ENCODE measurements at regions not wholly inside any gene's neighbourhood (a gene's known extent, or its start where the extent isn't known, plus 50 kb on each side); places are given as distances from the start of the nearest gene placed in this dataset.

DNA sequence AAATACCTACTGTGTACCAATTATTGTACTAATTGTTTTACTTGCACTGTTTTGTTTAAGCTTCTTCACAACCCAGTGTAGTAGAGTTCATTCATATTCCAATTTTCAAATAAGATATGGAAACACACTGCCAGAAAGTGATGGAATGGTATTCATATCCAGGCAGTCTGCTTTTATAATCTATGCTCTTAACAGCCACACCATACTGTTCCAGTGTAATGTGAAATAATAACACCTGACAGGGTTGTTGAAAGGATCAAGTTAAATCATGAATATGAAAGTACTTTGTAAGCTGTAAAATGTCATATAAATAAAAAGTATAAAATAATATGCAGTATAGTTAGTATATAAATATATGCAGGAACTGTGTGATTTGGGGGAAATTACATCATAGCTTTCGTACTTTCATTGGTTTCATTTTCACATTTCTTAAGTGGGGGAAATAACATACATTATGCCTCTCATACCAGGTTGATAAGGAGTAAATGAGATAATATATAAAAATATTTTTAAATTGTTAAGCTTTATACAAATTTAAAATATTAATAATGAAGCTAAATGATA is 230.8 kb downstream of the TANC2 start:
- H3K4me3 Mint-ChIP-seq: no peak overlapping the region
- no peaks in the 10 kb centered on the region for H3K79me2 ChIP-seq (replicated peaks; ENCODE audit: insufficient read depth)
- no peaks in the 10 kb centered on the region for H4K20me1 ChIP-seq (replicated peaks; ENCODE audit: insufficient read depth)
- no peak overlapping the region for H3K4me2 ChIP-seq
- no peaks in the 10 kb centered on the region for H3K9me3 Mint-ChIP-seq
- no peaks in the 10 kb centered on the region for H3K4me1 Mint-ChIP-seq
- ATAC-seq: no peak
- H2AFZ ChIP-seq: no peak overlapping the region
- no peak overlapping the region for H3K27ac Mint-ChIP-seq
- TF ChIP-seq ZNF331 (CRISPR knock-in tag; IDR thresholded peaks at IDR 0.05; ENCODE audit: low read depth): no peak
- no peak for TF ChIP-seq EZH2 (IDR thresholded peaks at IDR 0.05; ENCODE audit: low read depth, unreplicated experiment)
- TF ChIP-seq, protein P1, sequence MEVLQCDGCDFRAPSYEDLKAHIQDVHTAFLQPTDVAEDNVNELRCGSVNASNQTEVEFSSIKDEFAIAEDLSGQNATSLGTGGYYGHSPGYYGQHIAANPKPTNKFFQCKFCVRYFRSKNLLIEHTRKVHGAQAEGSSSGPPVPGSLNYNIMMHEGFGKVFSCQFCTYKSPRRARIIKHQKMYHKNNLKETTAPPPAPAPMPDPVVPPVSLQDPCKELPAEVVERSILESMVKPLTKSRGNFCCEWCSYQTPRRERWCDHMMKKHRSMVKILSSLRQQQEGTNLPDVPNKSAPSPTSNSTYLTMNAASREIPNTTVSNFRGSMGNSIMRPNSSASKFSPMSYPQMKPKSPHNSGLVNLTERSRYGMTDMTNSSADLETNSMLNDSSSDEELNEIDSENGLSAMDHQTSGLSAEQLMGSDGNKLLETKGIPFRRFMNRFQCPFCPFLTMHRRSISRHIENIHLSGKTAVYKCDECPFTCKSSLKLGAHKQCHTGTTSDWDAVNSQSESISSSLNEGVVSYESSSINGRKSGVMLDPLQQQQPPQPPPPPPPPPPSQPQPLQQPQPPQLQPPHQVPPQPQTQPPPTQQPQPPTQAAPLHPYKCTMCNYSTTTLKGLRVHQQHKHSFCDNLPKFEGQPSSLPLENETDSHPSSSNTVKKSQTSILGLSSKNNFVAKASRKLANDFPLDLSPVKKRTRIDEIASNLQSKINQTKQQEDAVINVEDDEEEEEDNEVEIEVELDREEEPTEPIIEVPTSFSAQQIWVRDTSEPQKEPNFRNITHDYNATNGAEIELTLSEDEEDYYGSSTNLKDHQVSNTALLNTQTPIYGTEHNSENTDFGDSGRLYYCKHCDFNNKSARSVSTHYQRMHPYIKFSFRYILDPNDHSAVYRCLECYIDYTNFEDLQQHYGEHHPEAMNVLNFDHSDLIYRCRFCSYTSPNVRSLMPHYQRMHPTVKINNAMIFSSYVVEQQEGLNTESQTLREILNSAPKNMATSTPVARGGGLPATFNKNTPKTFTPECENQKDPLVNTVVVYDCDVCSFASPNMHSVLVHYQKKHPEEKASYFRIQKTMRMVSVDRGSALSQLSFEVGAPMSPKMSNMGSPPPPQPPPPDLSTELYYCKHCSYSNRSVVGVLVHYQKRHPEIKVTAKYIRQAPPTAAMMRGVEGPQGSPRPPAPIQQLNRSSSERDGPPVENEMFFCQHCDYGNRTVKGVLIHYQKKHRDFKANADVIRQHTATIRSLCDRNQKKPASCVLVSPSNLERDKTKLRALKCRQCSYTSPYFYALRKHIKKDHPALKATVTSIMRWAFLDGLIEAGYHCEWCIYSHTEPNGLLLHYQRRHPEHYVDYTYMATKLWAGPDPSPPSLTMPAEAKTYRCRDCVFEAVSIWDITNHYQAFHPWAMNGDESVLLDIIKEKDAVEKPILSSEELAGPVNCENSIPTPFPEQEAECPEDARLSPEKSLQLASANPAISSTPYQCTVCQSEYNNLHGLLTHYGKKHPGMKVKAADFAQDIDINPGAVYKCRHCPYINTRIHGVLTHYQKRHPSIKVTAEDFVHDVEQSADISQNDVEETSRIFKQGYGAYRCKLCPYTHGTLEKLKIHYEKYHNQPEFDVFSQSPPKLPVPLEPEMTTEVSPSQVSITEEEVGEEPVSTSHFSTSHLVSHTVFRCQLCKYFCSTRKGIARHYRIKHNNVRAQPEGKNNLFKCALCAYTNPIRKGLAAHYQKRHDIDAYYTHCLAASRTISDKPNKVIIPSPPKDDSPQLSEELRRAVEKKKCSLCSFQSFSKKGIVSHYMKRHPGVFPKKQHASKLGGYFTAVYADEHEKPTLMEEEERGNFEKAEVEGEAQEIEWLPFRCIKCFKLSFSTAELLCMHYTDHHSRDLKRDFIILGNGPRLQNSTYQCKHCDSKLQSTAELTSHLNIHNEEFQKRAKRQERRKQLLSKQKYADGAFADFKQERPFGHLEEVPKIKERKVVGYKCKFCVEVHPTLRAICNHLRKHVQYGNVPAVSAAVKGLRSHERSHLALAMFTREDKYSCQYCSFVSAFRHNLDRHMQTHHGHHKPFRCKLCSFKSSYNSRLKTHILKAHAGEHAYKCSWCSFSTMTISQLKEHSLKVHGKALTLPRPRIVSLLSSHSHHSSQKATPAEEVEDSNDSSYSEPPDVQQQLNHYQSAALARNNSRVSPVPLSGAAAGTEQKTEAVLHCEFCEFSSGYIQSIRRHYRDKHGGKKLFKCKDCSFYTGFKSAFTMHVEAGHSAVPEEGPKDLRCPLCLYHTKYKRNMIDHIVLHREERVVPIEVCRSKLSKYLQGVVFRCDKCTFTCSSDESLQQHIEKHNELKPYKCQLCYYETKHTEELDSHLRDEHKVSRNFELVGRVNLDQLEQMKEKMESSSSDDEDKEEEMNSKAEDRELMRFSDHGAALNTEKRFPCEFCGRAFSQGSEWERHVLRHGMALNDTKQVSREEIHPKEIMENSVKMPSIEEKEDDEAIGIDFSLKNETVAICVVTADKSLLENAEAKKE (CRISPR knock-in tag; IDR thresholded peaks at IDR 0.05): no peak
- TF ChIP-seq EZH2phosphoT487 (IDR thresholded peaks at IDR 0.05; ENCODE audit: unreplicated experiment): no peak
- TF ChIP-seq, protein P2, sequence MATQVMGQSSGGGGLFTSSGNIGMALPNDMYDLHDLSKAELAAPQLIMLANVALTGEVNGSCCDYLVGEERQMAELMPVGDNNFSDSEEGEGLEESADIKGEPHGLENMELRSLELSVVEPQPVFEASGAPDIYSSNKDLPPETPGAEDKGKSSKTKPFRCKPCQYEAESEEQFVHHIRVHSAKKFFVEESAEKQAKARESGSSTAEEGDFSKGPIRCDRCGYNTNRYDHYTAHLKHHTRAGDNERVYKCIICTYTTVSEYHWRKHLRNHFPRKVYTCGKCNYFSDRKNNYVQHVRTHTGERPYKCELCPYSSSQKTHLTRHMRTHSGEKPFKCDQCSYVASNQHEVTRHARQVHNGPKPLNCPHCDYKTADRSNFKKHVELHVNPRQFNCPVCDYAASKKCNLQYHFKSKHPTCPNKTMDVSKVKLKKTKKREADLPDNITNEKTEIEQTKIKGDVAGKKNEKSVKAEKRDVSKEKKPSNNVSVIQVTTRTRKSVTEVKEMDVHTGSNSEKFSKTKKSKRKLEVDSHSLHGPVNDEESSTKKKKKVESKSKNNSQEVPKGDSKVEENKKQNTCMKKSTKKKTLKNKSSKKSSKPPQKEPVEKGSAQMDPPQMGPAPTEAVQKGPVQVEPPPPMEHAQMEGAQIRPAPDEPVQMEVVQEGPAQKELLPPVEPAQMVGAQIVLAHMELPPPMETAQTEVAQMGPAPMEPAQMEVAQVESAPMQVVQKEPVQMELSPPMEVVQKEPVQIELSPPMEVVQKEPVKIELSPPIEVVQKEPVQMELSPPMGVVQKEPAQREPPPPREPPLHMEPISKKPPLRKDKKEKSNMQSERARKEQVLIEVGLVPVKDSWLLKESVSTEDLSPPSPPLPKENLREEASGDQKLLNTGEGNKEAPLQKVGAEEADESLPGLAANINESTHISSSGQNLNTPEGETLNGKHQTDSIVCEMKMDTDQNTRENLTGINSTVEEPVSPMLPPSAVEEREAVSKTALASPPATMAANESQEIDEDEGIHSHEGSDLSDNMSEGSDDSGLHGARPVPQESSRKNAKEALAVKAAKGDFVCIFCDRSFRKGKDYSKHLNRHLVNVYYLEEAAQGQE (IDR thresholded peaks at IDR 0.05; ENCODE audit: unreplicated experiment): no peak
- TF ChIP-seq, protein P3, sequence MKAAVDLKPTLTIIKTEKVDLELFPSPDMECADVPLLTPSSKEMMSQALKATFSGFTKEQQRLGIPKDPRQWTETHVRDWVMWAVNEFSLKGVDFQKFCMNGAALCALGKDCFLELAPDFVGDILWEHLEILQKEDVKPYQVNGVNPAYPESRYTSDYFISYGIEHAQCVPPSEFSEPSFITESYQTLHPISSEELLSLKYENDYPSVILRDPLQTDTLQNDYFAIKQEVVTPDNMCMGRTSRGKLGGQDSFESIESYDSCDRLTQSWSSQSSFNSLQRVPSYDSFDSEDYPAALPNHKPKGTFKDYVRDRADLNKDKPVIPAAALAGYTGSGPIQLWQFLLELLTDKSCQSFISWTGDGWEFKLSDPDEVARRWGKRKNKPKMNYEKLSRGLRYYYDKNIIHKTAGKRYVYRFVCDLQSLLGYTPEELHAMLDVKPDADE (IDR thresholded peaks at IDR 0.05): no peak
- TF ChIP-seq, protein P4, sequence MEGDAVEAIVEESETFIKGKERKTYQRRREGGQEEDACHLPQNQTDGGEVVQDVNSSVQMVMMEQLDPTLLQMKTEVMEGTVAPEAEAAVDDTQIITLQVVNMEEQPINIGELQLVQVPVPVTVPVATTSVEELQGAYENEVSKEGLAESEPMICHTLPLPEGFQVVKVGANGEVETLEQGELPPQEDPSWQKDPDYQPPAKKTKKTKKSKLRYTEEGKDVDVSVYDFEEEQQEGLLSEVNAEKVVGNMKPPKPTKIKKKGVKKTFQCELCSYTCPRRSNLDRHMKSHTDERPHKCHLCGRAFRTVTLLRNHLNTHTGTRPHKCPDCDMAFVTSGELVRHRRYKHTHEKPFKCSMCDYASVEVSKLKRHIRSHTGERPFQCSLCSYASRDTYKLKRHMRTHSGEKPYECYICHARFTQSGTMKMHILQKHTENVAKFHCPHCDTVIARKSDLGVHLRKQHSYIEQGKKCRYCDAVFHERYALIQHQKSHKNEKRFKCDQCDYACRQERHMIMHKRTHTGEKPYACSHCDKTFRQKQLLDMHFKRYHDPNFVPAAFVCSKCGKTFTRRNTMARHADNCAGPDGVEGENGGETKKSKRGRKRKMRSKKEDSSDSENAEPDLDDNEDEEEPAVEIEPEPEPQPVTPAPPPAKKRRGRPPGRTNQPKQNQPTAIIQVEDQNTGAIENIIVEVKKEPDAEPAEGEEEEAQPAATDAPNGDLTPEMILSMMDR (conservative IDR thresholded peaks at IDR 0.05; ENCODE audit: low read depth in 2 of 2): no peak
- no peak for TF ChIP-seq NANOG (IDR thresholded peaks at IDR 0.05; ENCODE audit: borderline replicate concordance)
- TF ChIP-seq CREB1 (CRISPR knock-in tag; IDR thresholded peaks at IDR 0.05; ENCODE audit: low read depth): no peak
- TF ChIP-seq STAT1 (IDR thresholded peaks at IDR 0.05; ENCODE audit: unreplicated experiment): no peak
- no peak for TF ChIP-seq ZNF114 (CRISPR knock-in tag; IDR thresholded peaks at IDR 0.05)
- no peak for TF ChIP-seq JUNB (IDR thresholded peaks at IDR 0.05; ENCODE audit: unreplicated experiment)
- TF ChIP-seq POLR2AphosphoS5 (IDR thresholded peaks at IDR 0.05; ENCODE audit: low read depth): no peak
- no peaks in the 10 kb centered on the region for H3F3A ChIP-seq (replicated peaks; ENCODE audit: low read depth)
- H3K4me3 ChIP-seq: no peak overlapping the region
- H3K27ac ChIP-seq (ENCODE audit: low read depth): no peak overlapping the region
- H3K9me2 ChIP-seq (ENCODE audit: insufficient read depth): no peaks in the 10 kb centered on the region
- DNase-seq (ENCODE audit: low spot score): no peak
- H3K36me3 Mint-ChIP-seq (ENCODE audit: low read depth): no peaks in the 10 kb centered on the region
- H3K36me3 ChIP-seq (ENCODE audit: insufficient read depth): no peaks in the 10 kb centered on the region
- no peaks in the 10 kb centered on the region for H3K27me3 ChIP-seq (ENCODE audit: insufficient read depth)
- H3K4me1 ChIP-seq (ENCODE audit: insufficient read depth): no peaks in the 10 kb centered on the region
- no peaks in the 10 kb centered on the region for H3K27me3 Mint-ChIP-seq (ENCODE audit: insufficient read depth, low read depth, poor library complexity)
